ENCODE measurements at regions not wholly inside any gene's neighbourhood (a gene's known extent, or its start where the extent isn't known, plus 50 kb on each side); places are given as distances from the start of the nearest gene placed in this dataset.

DNA sequence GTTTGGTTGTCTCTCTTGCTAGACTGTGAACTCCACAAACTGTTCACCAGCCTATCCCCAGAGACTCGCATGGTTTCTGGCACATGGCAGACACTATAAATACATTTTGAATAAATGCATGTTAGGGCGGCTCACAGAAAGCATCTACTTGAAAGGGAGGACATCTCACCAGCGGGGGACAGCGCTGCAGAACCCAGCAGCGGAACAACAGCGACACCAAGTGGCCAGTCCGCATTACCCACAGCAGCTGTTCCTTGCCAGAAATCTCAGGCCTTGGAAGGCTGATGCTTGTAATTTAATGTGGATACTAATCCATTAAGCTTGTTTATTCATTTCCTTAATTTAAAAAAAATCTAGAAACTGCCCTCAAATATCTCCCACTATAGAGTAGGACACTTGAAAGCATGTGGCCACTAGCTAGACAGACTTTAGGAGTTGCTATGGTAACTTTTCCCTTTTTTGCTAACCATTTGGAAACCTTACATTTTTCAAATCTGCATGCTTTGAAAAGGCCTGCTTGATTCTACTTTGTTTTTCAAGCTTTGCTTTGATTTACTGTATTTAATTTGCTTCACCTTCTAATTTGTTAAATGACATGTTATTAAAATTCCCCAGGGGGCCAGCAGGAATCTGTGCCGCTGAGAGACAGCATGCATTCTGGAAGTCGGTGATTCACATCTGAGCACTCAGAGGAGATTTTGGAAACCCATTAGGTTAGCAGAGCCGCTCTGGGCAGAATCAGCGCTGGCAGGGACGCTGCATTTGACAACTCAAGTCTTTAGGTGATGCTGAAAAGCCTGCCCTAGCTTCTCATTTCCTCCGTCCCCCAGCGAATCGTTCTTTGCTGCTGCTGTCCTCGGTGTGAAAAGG, 63.5 kb upstream of the SSX2IP start:
- TF ChIP-seq, protein P1, sequence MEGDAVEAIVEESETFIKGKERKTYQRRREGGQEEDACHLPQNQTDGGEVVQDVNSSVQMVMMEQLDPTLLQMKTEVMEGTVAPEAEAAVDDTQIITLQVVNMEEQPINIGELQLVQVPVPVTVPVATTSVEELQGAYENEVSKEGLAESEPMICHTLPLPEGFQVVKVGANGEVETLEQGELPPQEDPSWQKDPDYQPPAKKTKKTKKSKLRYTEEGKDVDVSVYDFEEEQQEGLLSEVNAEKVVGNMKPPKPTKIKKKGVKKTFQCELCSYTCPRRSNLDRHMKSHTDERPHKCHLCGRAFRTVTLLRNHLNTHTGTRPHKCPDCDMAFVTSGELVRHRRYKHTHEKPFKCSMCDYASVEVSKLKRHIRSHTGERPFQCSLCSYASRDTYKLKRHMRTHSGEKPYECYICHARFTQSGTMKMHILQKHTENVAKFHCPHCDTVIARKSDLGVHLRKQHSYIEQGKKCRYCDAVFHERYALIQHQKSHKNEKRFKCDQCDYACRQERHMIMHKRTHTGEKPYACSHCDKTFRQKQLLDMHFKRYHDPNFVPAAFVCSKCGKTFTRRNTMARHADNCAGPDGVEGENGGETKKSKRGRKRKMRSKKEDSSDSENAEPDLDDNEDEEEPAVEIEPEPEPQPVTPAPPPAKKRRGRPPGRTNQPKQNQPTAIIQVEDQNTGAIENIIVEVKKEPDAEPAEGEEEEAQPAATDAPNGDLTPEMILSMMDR (conservative IDR thresholded peaks at IDR 0.05), result peak; percentile 99
- TF ChIP-seq ZFX (IDR thresholded peaks at IDR 0.05), result no peak

All from C4-2B (cell line).